ENCODE measurements at regions not wholly inside any gene's neighbourhood (a gene's known extent, or its start where the extent isn't known, plus 50 kb on each side); places are given as distances from the start of the nearest gene placed in this dataset.

DNA sequence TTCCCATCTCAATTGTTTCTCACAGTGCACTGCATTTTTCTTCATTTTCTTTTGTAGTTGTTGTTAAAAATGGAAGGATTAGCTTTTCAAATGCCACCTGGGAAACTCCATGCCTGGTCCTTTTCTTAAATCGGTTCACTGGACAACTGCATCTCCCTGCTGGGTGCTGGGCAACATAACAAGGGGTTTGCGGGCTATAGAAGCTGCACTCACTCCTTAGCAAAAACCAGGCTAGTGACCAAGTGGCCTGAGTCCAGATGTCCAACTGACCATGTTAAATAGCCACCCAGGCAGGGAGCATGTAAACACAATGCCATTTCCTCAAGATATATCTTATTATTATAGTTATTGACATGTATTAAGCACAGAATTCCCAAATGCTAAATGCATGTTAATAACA is 264.9 kb downstream of the ICOS start:
- no peak for DNase-seq (ENCODE audit: low read depth)
- H3K4me3 ChIP-seq (ENCODE audit: low read length), result no peak overlapping the region
- TF ChIP-seq, protein P1, sequence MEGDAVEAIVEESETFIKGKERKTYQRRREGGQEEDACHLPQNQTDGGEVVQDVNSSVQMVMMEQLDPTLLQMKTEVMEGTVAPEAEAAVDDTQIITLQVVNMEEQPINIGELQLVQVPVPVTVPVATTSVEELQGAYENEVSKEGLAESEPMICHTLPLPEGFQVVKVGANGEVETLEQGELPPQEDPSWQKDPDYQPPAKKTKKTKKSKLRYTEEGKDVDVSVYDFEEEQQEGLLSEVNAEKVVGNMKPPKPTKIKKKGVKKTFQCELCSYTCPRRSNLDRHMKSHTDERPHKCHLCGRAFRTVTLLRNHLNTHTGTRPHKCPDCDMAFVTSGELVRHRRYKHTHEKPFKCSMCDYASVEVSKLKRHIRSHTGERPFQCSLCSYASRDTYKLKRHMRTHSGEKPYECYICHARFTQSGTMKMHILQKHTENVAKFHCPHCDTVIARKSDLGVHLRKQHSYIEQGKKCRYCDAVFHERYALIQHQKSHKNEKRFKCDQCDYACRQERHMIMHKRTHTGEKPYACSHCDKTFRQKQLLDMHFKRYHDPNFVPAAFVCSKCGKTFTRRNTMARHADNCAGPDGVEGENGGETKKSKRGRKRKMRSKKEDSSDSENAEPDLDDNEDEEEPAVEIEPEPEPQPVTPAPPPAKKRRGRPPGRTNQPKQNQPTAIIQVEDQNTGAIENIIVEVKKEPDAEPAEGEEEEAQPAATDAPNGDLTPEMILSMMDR (IDR thresholded peaks at IDR 0.05; ENCODE audit: insufficient read depth, low read depth, low read length, missing control alignments), result no peak

DNA sequence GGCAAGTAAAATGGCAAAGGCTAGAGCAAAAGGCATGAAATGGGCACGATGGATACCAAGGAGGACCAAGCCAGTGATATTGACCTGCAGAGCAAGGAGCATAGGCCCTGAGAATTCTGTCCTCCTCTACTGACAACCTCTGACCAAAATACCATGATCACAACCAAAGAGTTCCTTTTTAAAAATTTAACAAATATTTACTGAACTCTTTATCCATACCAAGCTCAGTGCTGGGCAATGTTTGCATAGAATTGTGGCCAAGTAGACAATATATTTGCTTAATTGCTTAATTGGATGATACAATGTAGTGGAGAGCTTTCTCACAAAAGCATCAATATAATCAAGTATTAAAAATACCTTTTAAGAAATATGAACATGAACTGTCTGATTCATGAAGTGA is 265.7 kb downstream of the ICOS start:
- TF ChIP-seq, protein P1 (IDR thresholded peaks at IDR 0.05; ENCODE audit: insufficient read depth, low read depth, low read length, missing control alignments), result no peak
- DNase-seq (ENCODE audit: low read depth), result no peak
- H3K4me3 ChIP-seq (ENCODE audit: low read length), result no peak overlapping the region

DNA sequence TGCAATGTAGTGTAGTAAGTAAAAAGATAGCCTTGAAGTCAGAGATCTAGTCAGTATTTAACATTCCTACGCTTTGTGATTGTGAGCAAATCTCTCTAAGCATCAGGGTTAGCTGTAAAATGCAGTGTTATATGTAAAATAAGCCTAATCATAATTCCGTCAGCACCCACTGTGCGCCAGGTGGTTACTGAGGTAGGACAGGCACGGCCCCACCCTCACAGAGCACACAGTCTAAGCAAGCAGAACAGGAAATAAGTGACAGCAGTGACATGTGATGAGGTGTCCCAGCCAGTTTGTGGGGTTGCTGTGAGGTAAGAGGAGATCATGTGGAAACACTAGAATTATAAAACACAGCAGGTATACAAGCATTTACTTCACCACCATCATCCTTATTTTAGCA is 267.1 kb downstream of the ICOS start:
- no peak overlapping the region for H3K4me3 ChIP-seq (ENCODE audit: low read length)
- TF ChIP-seq, protein P1 (IDR thresholded peaks at IDR 0.05; ENCODE audit: insufficient read depth, low read depth, low read length, missing control alignments), result no peak

DNA sequence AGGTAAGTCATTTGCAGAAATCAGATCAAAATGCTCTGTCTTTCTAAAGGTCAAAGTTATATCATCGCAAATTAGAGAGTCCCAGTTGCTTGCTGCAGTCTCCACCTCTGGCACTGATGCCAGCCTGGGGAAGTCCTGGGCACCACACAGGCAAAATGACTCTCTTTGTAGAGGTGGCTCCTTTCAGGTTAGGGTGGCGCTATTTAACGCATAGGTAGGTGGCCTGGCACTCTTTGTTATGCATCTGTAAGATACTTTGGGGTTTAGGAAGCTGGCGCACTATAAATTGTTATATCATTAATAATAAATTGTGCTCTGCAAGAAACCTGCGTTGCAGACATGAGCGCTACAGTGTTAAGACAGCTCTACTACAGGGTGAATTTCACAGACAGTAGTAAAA is 268.5 kb downstream of the ICOS start:
- no peak for DNase-seq (ENCODE audit: low read depth)
- TF ChIP-seq, protein P1 (IDR thresholded peaks at IDR 0.05; ENCODE audit: insufficient read depth, low read depth, low read length, missing control alignments), result no peak
- no peak overlapping the region for H3K4me3 ChIP-seq (ENCODE audit: low read length)

More for the DNA sequence above, 267.1 kb downstream of the ICOS start:
- peak; percentile 36 for DNase-seq (ENCODE audit: low read depth)

DNA sequence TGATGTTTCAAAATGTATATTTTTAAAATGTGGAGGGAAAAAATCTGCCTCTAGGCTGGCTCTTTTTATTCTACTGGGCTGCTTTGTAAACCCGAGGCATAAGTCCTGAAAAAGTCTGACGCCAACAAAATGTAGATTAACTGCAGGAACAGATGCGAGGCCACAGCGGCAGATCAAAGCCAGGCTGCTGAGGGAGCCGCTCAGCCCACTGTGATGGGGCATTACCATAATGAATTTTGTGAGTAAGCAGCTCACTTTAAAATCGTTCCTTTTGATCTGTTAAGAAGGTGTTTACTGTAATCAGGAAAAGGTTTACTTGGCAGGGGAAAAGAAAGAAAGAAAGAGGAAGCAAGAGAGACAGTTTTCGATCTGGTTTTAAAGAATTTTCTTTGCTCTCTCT is 269.0 kb downstream of the ICOS start:
- DNase-seq (ENCODE audit: low read depth), result no peak
- TF ChIP-seq, protein P1 (IDR thresholded peaks at IDR 0.05; ENCODE audit: insufficient read depth, low read depth, low read length, missing control alignments), result no peak

DNA sequence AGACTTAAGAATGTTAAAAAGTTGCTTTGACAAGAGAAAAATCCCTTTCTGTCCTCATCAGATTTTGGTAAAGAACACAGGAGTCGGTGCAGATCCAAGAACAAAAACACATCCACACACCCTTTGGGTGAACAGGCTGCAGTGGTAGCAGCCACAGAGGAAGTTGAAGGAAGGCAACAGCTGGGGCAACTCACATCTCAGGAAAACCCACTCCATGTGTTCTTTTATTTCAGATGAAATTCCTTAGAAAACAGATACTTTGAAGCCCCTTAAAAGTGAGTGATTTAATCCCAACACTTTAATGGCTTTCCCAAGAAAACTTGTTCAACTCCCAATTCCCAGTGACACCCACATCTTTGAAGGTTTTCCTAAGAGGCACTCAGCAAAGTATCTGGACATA is 271.3 kb downstream of the ICOS start:
- no peak for DNase-seq (ENCODE audit: low read depth)
- TF ChIP-seq, protein P1 (IDR thresholded peaks at IDR 0.05; ENCODE audit: insufficient read depth, low read depth, low read length, missing control alignments), result no peak
- H3K4me3 ChIP-seq (ENCODE audit: low read length), result no peak overlapping the region

More for the DNA sequence above, 269.0 kb downstream of the ICOS start:
- no peak overlapping the region for H3K4me3 ChIP-seq (ENCODE audit: low read length)

DNA sequence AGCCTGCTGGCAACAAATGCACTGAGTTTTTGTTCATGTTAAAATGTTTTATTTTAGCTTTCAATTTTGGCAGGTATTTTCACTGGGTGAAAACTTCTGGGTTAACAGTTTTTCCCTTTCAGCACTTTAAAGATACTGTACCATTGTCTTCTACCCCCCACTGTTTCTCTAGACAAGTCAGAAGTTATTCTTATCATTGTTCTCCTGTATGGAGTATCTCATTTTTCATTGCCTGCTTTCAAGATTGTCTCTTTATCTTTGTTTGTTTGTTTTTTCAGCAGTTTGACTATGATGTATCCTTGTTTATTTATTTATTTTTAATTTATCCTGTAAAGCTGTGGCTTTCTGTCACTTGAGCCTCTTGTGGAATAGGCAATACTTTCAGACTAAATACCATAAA is 277.0 kb downstream of the ICOS start:
- no peak overlapping the region for H3K4me3 ChIP-seq (ENCODE audit: low read length)
- no peak for DNase-seq (ENCODE audit: low read depth)
- TF ChIP-seq, protein P1 (IDR thresholded peaks at IDR 0.05; ENCODE audit: insufficient read depth, low read depth, low read length, missing control alignments), result no peak

Data from epithelial cell of esophagus (primary cell).